HG02870 (cell line): ENCODE measurements at regions not wholly inside any gene's neighbourhood (a gene's known extent, or its start where the extent isn't known, plus 50 kb on each side); places are given as distances from the start of the nearest gene placed in this dataset.

Experiments
- ATAC-seq: cut with Tn5 transposase; IDR thresholded peaks from one replicate; pipeline ENCODE4 v1.9.1; 2021; ENCODE audit warnings: mild to moderate bottlenecking, moderate library complexity; ENCODE audit not compliant: unreplicated experiment

DNA sequence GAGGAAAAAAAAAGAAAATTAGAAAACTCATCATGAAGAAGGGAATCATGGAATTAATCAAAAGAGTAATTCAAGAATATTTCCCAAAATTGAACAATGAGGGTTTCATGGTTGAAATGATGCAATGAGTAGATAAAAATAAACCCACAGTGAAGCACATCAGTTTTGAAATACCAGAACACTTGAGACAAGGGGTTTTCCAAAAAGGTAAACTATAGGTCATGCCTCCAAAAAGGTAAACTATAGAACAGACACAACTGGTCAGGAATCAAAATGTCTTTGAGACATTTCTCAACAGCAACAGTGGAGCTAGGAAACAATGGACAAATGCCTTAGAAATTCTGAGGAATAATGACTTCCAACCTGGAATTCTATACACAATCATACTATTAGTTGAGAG is 60.2 kb upstream of the PCSK5 start:
- ATAC-seq, result no peak

DNA sequence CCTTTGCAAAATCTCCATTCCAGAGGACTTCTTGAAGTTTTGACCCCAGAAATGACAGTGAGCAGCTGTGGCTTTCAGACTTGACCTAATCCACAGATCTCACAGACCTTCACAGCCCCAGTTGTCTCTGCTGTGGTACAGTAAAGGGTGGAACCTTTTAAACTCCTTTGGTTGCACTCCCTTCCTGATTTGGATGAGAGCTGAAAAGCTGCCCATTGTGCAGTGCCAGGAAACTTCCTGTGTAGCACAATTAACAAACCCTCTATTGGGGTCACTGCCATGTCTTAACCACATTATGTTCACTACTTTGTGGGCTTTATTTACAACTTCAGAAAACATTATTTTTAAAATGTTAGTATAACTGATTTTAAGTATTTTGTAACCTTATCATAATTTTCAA is 56.7 kb upstream of the PCSK5 start:
- ATAC-seq, result no peak

DNA sequence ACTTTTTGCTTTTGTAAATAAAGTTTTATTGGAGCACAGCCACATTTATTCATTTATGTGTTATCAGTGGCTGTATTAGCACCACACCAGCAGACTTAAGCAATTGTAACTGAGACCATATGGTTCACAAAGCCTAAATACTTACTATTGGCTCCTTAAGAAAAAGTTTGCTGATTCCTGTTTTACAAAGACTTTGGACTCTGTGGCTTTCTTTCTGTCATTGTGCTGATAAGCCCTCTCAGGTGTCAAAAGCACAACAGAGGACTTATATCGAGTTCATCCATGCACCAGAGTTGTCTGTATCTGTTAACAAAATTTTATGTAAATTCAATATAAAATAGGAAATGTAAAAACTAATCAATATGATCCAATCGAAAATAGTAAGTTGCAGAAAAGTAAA is 55.6 kb upstream of the PCSK5 start:
- no peak for ATAC-seq
